GM23338 (cell line): ENCODE measurements at regions not wholly inside any gene's neighbourhood (a gene's known extent, or its start where the extent isn't known, plus 50 kb on each side); places are given as distances from the start of the nearest gene placed in this dataset.

Experiments
- CTCF ChIP-seq, 2 experiments: fragments of 200-600 bp in 1 of 2; sonication (generic) in 1 of 2; conservative IDR thresholded peaks; 2 replicates each; pipeline versions ENCODE4 v1.5.1 to v1.6.1; 2016 to 2017; ENCODE audit warnings: antibody characterized with exemption in 2 of 2, low read depth in 2 of 2, mild to moderate bottlenecking in 2 of 2, moderate library complexity in 1 of 2
- EZH2 ChIP-seq: fragments of 200-600 bp; sonication (generic); IDR thresholded peaks from one replicate; pipeline ENCODE4 v1.8.0; 2017; ENCODE audit warnings: antibody characterized with exemption, mild to moderate bottlenecking, low read depth; ENCODE audit not compliant: unreplicated experiment
- JUNB ChIP-seq: IDR thresholded peaks from one replicate; pipeline ENCODE4 v1.6.1; 2016; ENCODE audit warnings: antibody characterized with exemption; ENCODE audit not compliant: unreplicated experiment
- POLR2AphosphoS5 ChIP-seq: IDR thresholded peaks from 2 replicates; pipeline ENCODE4 v1.6.1; 2016; ENCODE audit warnings: antibody characterized with exemption, low read depth
- ZNF114 ChIP-seq: fragments of 250-450 bp; sonication (Bioruptor Pico); IDR thresholded peaks from 2 replicates; pipeline ENCODE4 v1.5.0; 2020; ENCODE audit warnings: mild to moderate bottlenecking, moderate library complexity

DNA sequence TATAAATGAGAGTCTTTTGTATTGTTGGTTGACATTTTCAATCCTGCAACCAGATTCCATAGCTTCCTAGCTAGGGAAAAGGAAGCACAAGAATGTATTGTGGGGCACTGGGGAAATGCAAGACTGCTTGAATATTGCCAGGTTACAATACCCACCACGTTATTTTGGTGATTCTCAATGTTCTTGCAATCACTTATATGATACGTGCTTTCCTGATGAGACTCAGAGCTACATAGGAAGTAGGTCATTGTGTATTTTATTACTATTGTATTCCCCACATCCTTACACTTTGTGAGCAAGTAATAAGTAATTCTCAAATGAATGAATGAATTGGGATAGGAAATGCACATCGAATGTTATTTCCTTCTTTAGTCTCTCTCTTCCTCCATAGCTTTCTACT is 217.1 kb upstream of the CD180 start:
- TF ChIP-seq ZNF114 (CRISPR knock-in tag), result no peak
- no peak for TF ChIP-seq CTCF (conservative IDR thresholded peaks at IDR 0.05; ENCODE audit: low read depth in 2 of 2)
- no peak for TF ChIP-seq POLR2AphosphoS5
- TF ChIP-seq EZH2, result no peak
- no peak for TF ChIP-seq JUNB
